ENCODE measurements at regions not wholly inside any gene's neighbourhood (a gene's known extent, or its start where the extent isn't known, plus 50 kb on each side); places are given as distances from the start of the nearest gene placed in this dataset.

GRCh38 chr21:29436650-29437049 lies 137.9 kb downstream of the BACH1 start:
- Histone ChIP-seq H3K4me1 (ENCODE audit: insufficient read depth) (no peaks in the 10 kb centered on the region), H3K27me3 (ENCODE audit: insufficient read depth) (no peaks in the 10 kb centered on the region), H3K4me2 (no peak overlapping the region), H2AFZ (no peak overlapping the region; the same call in 1 of the 2 replicates), H3F3A (replicated peaks; ENCODE audit: low read depth) (no peaks in the 10 kb centered on the region), H3K36me3 (ENCODE audit: insufficient read depth) (no peaks in the 10 kb centered on the region), H3K79me2 (replicated peaks; ENCODE audit: insufficient read depth) (no peaks in the 10 kb centered on the region), H3K9me2 (ENCODE audit: insufficient read depth) (no peaks in the 10 kb centered on the region), H3K4me3 (no peak overlapping the region), H4K20me1 (replicated peaks; ENCODE audit: insufficient read depth) (no peaks in the 10 kb centered on the region), H3K27ac (ENCODE audit: low read depth) (no peak overlapping the region)
- H3K36me3 Mint-ChIP-seq (ENCODE audit: low read depth) = no peaks in the 10 kb centered on the region
- H3K4me1 Mint-ChIP-seq = peaks cover 2% of the 10 kb centered on the region; the same call in 2 of the 3 replicates
- DNase-seq (ENCODE audit: low spot score) = no peak
- peaks cover 4% of the 10 kb centered on the region for H3K27me3 Mint-ChIP-seq (ENCODE audit: insufficient read depth, low read depth, poor library complexity)
- no peak for ATAC-seq
- no peaks in the 10 kb centered on the region for H3K9me3 Mint-ChIP-seq
- TF ChIP-seq STAT1 (IDR thresholded peaks at IDR 0.05; ENCODE audit: unreplicated experiment) (no peak), POLR2AphosphoS5 (IDR thresholded peaks at IDR 0.05; ENCODE audit: low read depth) (no peak)
- H3K4me3 Mint-ChIP-seq = no peak overlapping the region
- H3K27ac Mint-ChIP-seq = no peak overlapping the region

GRCh38 chr21:29441651-29442050 lies 142.9 kb downstream of the BACH1 start:
- no peak for DNase-seq (ENCODE audit: low spot score)
- Mint-ChIP-seq H3K9me3 (no peaks in the 10 kb centered on the region), H3K27me3 (ENCODE audit: insufficient read depth, low read depth, poor library complexity) (peaks cover 3% of the 10 kb centered on the region), H3K27ac (no peak overlapping the region), H3K4me1 (no peaks in the 10 kb centered on the region), H3K36me3 (ENCODE audit: low read depth) (no peaks in the 10 kb centered on the region), H3K4me3 (no peak overlapping the region)
- no peak overlapping the region for H3K27ac ChIP-seq (ENCODE audit: low read depth)
- no peak for ATAC-seq
- no peak overlapping the region for H2AFZ ChIP-seq
- no peaks in the 10 kb centered on the region for H3K27me3 ChIP-seq (ENCODE audit: insufficient read depth)
- H3K4me3 ChIP-seq = no peak overlapping the region
- no peak overlapping the region for H3K4me2 ChIP-seq
- no peaks in the 10 kb centered on the region for H4K20me1 ChIP-seq (replicated peaks; ENCODE audit: insufficient read depth)
- no peaks in the 10 kb centered on the region for H3K9me2 ChIP-seq (ENCODE audit: insufficient read depth)
- no peaks in the 10 kb centered on the region for H3F3A ChIP-seq (replicated peaks; ENCODE audit: low read depth)
- TF ChIP-seq, protein P1, sequence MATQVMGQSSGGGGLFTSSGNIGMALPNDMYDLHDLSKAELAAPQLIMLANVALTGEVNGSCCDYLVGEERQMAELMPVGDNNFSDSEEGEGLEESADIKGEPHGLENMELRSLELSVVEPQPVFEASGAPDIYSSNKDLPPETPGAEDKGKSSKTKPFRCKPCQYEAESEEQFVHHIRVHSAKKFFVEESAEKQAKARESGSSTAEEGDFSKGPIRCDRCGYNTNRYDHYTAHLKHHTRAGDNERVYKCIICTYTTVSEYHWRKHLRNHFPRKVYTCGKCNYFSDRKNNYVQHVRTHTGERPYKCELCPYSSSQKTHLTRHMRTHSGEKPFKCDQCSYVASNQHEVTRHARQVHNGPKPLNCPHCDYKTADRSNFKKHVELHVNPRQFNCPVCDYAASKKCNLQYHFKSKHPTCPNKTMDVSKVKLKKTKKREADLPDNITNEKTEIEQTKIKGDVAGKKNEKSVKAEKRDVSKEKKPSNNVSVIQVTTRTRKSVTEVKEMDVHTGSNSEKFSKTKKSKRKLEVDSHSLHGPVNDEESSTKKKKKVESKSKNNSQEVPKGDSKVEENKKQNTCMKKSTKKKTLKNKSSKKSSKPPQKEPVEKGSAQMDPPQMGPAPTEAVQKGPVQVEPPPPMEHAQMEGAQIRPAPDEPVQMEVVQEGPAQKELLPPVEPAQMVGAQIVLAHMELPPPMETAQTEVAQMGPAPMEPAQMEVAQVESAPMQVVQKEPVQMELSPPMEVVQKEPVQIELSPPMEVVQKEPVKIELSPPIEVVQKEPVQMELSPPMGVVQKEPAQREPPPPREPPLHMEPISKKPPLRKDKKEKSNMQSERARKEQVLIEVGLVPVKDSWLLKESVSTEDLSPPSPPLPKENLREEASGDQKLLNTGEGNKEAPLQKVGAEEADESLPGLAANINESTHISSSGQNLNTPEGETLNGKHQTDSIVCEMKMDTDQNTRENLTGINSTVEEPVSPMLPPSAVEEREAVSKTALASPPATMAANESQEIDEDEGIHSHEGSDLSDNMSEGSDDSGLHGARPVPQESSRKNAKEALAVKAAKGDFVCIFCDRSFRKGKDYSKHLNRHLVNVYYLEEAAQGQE (IDR thresholded peaks at IDR 0.05; ENCODE audit: unreplicated experiment) = no peak
- H3K79me2 ChIP-seq (replicated peaks; ENCODE audit: insufficient read depth) = no peaks in the 10 kb centered on the region
- no peaks in the 10 kb centered on the region for H3K4me1 ChIP-seq (ENCODE audit: insufficient read depth)
- H3K36me3 ChIP-seq (ENCODE audit: insufficient read depth) = no peaks in the 10 kb centered on the region

DNA sequence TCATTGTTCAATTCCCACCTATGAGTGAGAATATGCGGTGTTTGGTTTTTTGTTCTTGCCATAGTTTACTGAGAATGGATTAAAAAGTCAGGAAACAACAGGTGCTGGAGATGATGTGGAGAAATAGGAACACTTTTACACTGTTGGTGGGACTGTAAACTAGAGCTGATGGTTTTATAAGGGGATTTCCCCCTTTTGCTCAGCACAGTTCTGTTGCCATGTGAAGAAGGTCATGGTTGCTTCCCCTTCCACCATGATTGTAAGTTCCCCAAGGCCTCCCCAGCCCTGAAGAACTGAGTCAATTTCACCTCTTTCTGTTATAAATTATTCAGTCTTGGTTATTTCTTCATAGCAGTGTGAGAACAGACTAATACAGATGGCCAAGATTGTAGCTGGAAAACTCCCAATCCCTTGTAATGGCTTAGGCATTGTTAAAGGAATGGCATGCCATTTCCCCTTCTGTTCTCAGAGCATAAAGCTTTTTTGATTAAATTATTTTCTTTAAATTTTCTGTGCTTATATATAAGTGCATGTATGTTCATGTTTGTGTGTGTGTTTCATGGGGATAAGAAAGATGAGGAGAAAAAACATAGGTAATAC lies 144.8 kb downstream of the BACH1 start:
- peaks cover 3% of the 10 kb centered on the region; the same call in 2 of the 3 replicates for H3K36me3 Mint-ChIP-seq (ENCODE audit: low read depth)
- no peak overlapping the region for H3K27ac Mint-ChIP-seq

More for the DNA sequence above, 144.8 kb downstream of the BACH1 start:
- no peaks in the 10 kb centered on the region for H3K27me3 ChIP-seq (ENCODE audit: insufficient read depth)
- Mint-ChIP-seq H3K27me3 (ENCODE audit: insufficient read depth, low read depth, poor library complexity) (no peaks in the 10 kb centered on the region), H3K4me3 (no peak overlapping the region), H3K9me3 (peaks cover 3% of the 10 kb centered on the region; the same call in 1 of the 3 replicates), H3K4me1 (no peaks in the 10 kb centered on the region)
- H3F3A ChIP-seq (replicated peaks; ENCODE audit: low read depth) = no peaks in the 10 kb centered on the region
- H2AFZ ChIP-seq = no peak overlapping the region
- no peaks in the 10 kb centered on the region for H4K20me1 ChIP-seq (replicated peaks; ENCODE audit: insufficient read depth)
- no peak for TF ChIP-seq ZNF114 (CRISPR knock-in tag; IDR thresholded peaks at IDR 0.05)
- TF ChIP-seq, protein P2, sequence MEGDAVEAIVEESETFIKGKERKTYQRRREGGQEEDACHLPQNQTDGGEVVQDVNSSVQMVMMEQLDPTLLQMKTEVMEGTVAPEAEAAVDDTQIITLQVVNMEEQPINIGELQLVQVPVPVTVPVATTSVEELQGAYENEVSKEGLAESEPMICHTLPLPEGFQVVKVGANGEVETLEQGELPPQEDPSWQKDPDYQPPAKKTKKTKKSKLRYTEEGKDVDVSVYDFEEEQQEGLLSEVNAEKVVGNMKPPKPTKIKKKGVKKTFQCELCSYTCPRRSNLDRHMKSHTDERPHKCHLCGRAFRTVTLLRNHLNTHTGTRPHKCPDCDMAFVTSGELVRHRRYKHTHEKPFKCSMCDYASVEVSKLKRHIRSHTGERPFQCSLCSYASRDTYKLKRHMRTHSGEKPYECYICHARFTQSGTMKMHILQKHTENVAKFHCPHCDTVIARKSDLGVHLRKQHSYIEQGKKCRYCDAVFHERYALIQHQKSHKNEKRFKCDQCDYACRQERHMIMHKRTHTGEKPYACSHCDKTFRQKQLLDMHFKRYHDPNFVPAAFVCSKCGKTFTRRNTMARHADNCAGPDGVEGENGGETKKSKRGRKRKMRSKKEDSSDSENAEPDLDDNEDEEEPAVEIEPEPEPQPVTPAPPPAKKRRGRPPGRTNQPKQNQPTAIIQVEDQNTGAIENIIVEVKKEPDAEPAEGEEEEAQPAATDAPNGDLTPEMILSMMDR (conservative IDR thresholded peaks at IDR 0.05; ENCODE audit: low read depth in 2 of 2) = no peak
- TF ChIP-seq NANOG (IDR thresholded peaks at IDR 0.05; ENCODE audit: borderline replicate concordance) = no peak
- no peak for TF ChIP-seq ZNF331 (CRISPR knock-in tag; IDR thresholded peaks at IDR 0.05; ENCODE audit: low read depth)
- no peak overlapping the region for H3K27ac ChIP-seq (ENCODE audit: low read depth)
- ATAC-seq = no peak
- H3K4me2 ChIP-seq = no peak overlapping the region
- no peaks in the 10 kb centered on the region for H3K4me1 ChIP-seq (ENCODE audit: insufficient read depth)
- no peaks in the 10 kb centered on the region for H3K36me3 ChIP-seq (ENCODE audit: insufficient read depth)
- no peak for DNase-seq (ENCODE audit: low spot score)
- H3K79me2 ChIP-seq (replicated peaks; ENCODE audit: insufficient read depth) = no peaks in the 10 kb centered on the region
- no peaks in the 10 kb centered on the region for H3K9me2 ChIP-seq (ENCODE audit: insufficient read depth)
- no peak overlapping the region for H3K4me3 ChIP-seq
